ENCODE measurements at regions not wholly inside any gene's neighbourhood (a gene's known extent, or its start where the extent isn't known, plus 50 kb on each side); places are given as distances from the start of the nearest gene placed in this dataset.

DNA sequence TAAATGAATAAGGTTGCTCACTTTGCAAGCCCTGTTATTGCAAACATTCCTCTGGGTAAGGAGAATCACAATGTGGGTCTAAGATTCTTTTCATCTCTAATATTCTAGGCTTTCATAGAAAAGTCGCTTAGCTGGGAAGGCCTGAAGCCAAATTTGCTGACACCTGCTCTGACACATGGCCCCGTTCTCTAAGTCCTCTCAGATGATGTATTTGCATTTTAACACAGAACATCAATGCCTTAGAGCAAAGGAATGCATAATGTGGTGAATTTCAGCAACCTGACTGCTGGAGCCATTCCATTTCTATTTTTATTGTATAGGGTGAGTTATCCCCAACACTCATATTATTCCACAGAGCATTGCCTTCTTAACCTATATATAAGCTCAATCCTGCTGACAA is 682.1 kb upstream of the NRP1 start:
- TF ChIP-seq, protein P1, sequence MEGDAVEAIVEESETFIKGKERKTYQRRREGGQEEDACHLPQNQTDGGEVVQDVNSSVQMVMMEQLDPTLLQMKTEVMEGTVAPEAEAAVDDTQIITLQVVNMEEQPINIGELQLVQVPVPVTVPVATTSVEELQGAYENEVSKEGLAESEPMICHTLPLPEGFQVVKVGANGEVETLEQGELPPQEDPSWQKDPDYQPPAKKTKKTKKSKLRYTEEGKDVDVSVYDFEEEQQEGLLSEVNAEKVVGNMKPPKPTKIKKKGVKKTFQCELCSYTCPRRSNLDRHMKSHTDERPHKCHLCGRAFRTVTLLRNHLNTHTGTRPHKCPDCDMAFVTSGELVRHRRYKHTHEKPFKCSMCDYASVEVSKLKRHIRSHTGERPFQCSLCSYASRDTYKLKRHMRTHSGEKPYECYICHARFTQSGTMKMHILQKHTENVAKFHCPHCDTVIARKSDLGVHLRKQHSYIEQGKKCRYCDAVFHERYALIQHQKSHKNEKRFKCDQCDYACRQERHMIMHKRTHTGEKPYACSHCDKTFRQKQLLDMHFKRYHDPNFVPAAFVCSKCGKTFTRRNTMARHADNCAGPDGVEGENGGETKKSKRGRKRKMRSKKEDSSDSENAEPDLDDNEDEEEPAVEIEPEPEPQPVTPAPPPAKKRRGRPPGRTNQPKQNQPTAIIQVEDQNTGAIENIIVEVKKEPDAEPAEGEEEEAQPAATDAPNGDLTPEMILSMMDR (IDR thresholded peaks at IDR 0.05), result no peak
- no peak for TF ChIP-seq EZH2 (IDR thresholded peaks at IDR 0.05; ENCODE audit: borderline replicate concordance, insufficient read depth, low read depth, low read length, poor library complexity, severe bottlenecking)

Measured in B cell (primary cell).